CD4-positive, alpha-beta memory T cell (primary cell): ENCODE measurements at regions not wholly inside any gene's neighbourhood (a gene's known extent, or its start where the extent isn't known, plus 50 kb on each side); places are given as distances from the start of the nearest gene placed in this dataset.
"Not testable (repeated sequence)": the region's sequence is repeated elsewhere in the genome, so short reads cannot be mapped to it uniquely, and the experiment has no call there.

Experiments
- CTCF ChIA-PET: fragments of 350-600 bp; sonication (Branson Sonifier 250); formaldehyde crosslinking; loops from one replicate; lab custom pipeline; 2021; ENCODE audit warnings: inconsistent platforms; ENCODE audit not compliant: partially characterized antibody; lab: Charles Lee
- POLR2A ChIA-PET: fragments of 350-600 bp; sonication (Branson Sonifier 250); formaldehyde crosslinking; loops from one replicate; lab custom pipeline; 2021; ENCODE audit not compliant: partially characterized antibody; lab: Charles Lee
- DNase-seq, 5 donors: peaks; one replicate each; pipeline versions ENCODE4 v3.0.0 to v3.0.0-alpha.2; 2020 to 2022; ENCODE audit warnings: mixed read lengths in 1 of 5
- H3K27ac ChIP-seq: one replicate; pipeline ENCODE4 v1.7.0; 2013; ENCODE audit warnings: low read depth, low read length
- H3K27me3 ChIP-seq: 2 replicates; pipeline ENCODE4 v1.7.0; 2013; ENCODE audit warnings: mild to moderate bottlenecking, low read length, moderate library complexity; ENCODE audit not compliant: insufficient read depth
- H3K36me3 ChIP-seq: 2 replicates; pipeline ENCODE4 v1.7.0; 2013; ENCODE audit warnings: mild to moderate bottlenecking, low read length, moderate library complexity; ENCODE audit not compliant: insufficient read depth
- H3K4me1 ChIP-seq: 2 replicates; pipeline ENCODE4 v1.7.0; 2013; ENCODE audit warnings: mild to moderate bottlenecking, low read length, moderate library complexity; ENCODE audit not compliant: insufficient read depth
- H3K4me3 ChIP-seq, 2 donors: one replicate each; pipeline ENCODE4 v1.7.0; 2013; ENCODE audit warnings: low read length in 2 of 2, mild to moderate bottlenecking in 1 of 2
- H3K9me3 ChIP-seq, 2 donors: one replicate each; pipeline ENCODE4 v1.7.0; 2013; ENCODE audit warnings: low read length in 2 of 2, control low read depth in 1 of 2; ENCODE audit not compliant: control insufficient read depth in 1 of 2
- H3K27ac Mint-ChIP-seq, 7 donors: one replicate each; pipeline ENCODE4 v1.8.0; 2020 to 2021; ENCODE audit warnings: mixed read lengths in 7 of 7, mild to moderate bottlenecking in 6 of 7, inconsistent platforms in 3 of 7, moderate library complexity in 3 of 7
- H3K27me3 Mint-ChIP-seq, 2 donors: one replicate each; pipeline ENCODE4 v1.8.0; 2020 to 2021; ENCODE audit warnings: mixed read lengths in 2 of 2
- H3K36me3 Mint-ChIP-seq, 2 donors: one replicate each; pipeline ENCODE4 v1.8.0; 2020 to 2021; ENCODE audit warnings: mixed read lengths in 2 of 2, inconsistent platforms in 1 of 2, mild to moderate bottlenecking in 1 of 2
- H3K4me1 Mint-ChIP-seq, 4 donors: one replicate each; pipeline ENCODE4 v1.8.0; 2020 to 2021; ENCODE audit warnings: mixed read lengths in 4 of 4, mild to moderate bottlenecking in 1 of 4
- H3K4me3 Mint-ChIP-seq, 8 donors: one replicate each; pipeline ENCODE4 v1.8.0; 2020 to 2021; ENCODE audit warnings: mixed read lengths in 8 of 8, mild to moderate bottlenecking in 7 of 8, moderate library complexity in 6 of 8, inconsistent platforms in 3 of 8
- H3K9me3 Mint-ChIP-seq, 8 donors: one replicate each; pipeline ENCODE4 v1.8.0; 2020 to 2021; ENCODE audit warnings: mixed read lengths in 8 of 8, mild to moderate bottlenecking in 5 of 8, inconsistent platforms in 3 of 8, moderate library complexity in 1 of 8
- intact Hi-C: fragments of 100-400 bp; cut with micrococcal nuclease; formaldehyde crosslinking; loops from one replicate; pipeline ENCODE4 v1.15.1; 2023

- H3K4me1 Mint-ChIP-seq, DNase-seq, intact Hi-C loops, H3K27me3 ChIP-seq, H3K4me1 ChIP-seq, H3K36me3 Mint-ChIP-seq, H3K27ac Mint-ChIP-seq, H3K4me3 ChIP-seq, H3K9me3 ChIP-seq, POLR2A ChIA-PET, H3K27me3 Mint-ChIP-seq, CTCF ChIA-PET, H3K4me3 Mint-ChIP-seq, H3K27ac ChIP-seq, H3K36me3 ChIP-seq: not testable (repeated sequence)
- peaks cover 4 to 45% (median 26%) of the 10 kb centered on the region in 8 donors for H3K9me3 Mint-ChIP-seq
Observed at GRCh38 chr13:65675383-65675782, 1554.8 kb downstream of the PCDH9 start.

GRCh38 chr13:65670014-65670625 lies 1560.0 kb downstream of the PCDH9 start:
- ChIA-PET POLR2A (no interaction called here), CTCF (no interaction called here)
- H3K27ac ChIP-seq: no peak overlapping the region
- no peaks in the 10 kb centered on the region for H3K4me1 ChIP-seq
- H3K4me3 Mint-ChIP-seq: no peak overlapping the region
- H3K4me3 ChIP-seq: no peak overlapping the region
- no peaks in the 10 kb centered on the region for H3K36me3 ChIP-seq
- peaks cover 4 to 47% (median 29%) of the 10 kb centered on the region in 8 donors for H3K9me3 Mint-ChIP-seq
- intact Hi-C loops: no loop called here
- no peaks in the 10 kb centered on the region for H3K36me3 Mint-ChIP-seq
- no peaks in the 10 kb centered on the region for H3K27me3 Mint-ChIP-seq
- H3K27me3 ChIP-seq: no peaks in the 10 kb centered on the region
- H3K4me1 Mint-ChIP-seq: no peaks in the 10 kb centered on the region
- no peak overlapping the region for H3K27ac Mint-ChIP-seq
- H3K9me3 ChIP-seq: no peaks in the 10 kb centered on the region
- no peak for DNase-seq

GRCh38 chr13:65660731-65661130 lies 1569.4 kb downstream of the PCDH9 start:
- no peaks in the 10 kb centered on the region for H3K27me3 ChIP-seq
- no peak overlapping the region for H3K27ac ChIP-seq
- ChIA-PET CTCF (no interaction called here), POLR2A (no interaction called here)
- no peaks in the 10 kb centered on the region for H3K9me3 ChIP-seq
- intact Hi-C loops: no loop called here
- Mint-ChIP-seq H3K4me1 (no peaks in the 10 kb centered on the region), H3K36me3 (no peaks in the 10 kb centered on the region), H3K27me3 (no peaks in the 10 kb centered on the region), H3K27ac (no peak overlapping the region), H3K4me3 (no peak overlapping the region), H3K9me3 (peaks cover 0 to 22% (median 9%) of the 10 kb centered on the region in 8 donors)
- DNase-seq: no peak
- H3K4me3 ChIP-seq: no peak overlapping the region
- no peaks in the 10 kb centered on the region for H3K4me1 ChIP-seq
- no peaks in the 10 kb centered on the region for H3K36me3 ChIP-seq

GRCh38 chr13:65656740-65657329 lies 1573.3 kb downstream of the PCDH9 start:
- no peaks in the 10 kb centered on the region for H3K4me1 Mint-ChIP-seq
- no peak overlapping the region for H3K4me3 ChIP-seq
- intact Hi-C loops: no loop called here
- ChIA-PET CTCF (no interaction called here), POLR2A (no interaction called here)
- no peak overlapping the region for H3K27ac ChIP-seq
- H3K4me1 ChIP-seq: no peaks in the 10 kb centered on the region
- DNase-seq: no peak
- H3K4me3 Mint-ChIP-seq: no peak overlapping the region
- H3K9me3 Mint-ChIP-seq: peaks cover 0 to 9% (median 3%) of the 10 kb centered on the region in 8 donors
- no peaks in the 10 kb centered on the region for H3K9me3 ChIP-seq
- H3K36me3 Mint-ChIP-seq: no peaks in the 10 kb centered on the region
- H3K27ac Mint-ChIP-seq: no peak overlapping the region
- H3K27me3 Mint-ChIP-seq: no peaks in the 10 kb centered on the region
- no peaks in the 10 kb centered on the region for H3K36me3 ChIP-seq
- no peaks in the 10 kb centered on the region for H3K27me3 ChIP-seq

- intact Hi-C loops: no loop called here
- no peaks in the 10 kb centered on the region for H3K27me3 Mint-ChIP-seq
- no peak overlapping the region for H3K27ac ChIP-seq
- H3K27ac Mint-ChIP-seq: no peak overlapping the region
- peaks cover 0 to 11% (median 3%) of the 10 kb centered on the region in 8 donors for H3K9me3 Mint-ChIP-seq
- H3K4me1 ChIP-seq: no peaks in the 10 kb centered on the region
- H3K4me3 Mint-ChIP-seq: no peak overlapping the region
- no peak overlapping the region for H3K4me3 ChIP-seq
- no peaks in the 10 kb centered on the region for H3K27me3 ChIP-seq
- H3K36me3 ChIP-seq: no peaks in the 10 kb centered on the region
- no peak for DNase-seq
- no peaks in the 10 kb centered on the region for H3K36me3 Mint-ChIP-seq
- ChIA-PET CTCF (no interaction called here), POLR2A (no interaction called here)
- H3K4me1 Mint-ChIP-seq: no peaks in the 10 kb centered on the region
- H3K9me3 ChIP-seq: no peaks in the 10 kb centered on the region
Observed at GRCh38 chr13:65653613-65654012, 1576.5 kb downstream of the PCDH9 start.

GRCh38 chr13:65650321-65650720 lies 1579.8 kb downstream of the PCDH9 start:
- Histone ChIP-seq H3K4me1 (no peaks in the 10 kb centered on the region), H3K9me3 (no peaks in the 10 kb centered on the region), H3K27me3 (no peaks in the 10 kb centered on the region), H3K36me3 (no peaks in the 10 kb centered on the region), H3K4me3 (no peak overlapping the region), H3K27ac (no peak overlapping the region)
- Mint-ChIP-seq H3K27me3 (no peaks in the 10 kb centered on the region), H3K4me1 (no peaks in the 10 kb centered on the region), H3K4me3 (no peak overlapping the region), H3K27ac (no peak overlapping the region), H3K9me3 (peaks cover 0 to 8% (median 4%) of the 10 kb centered on the region in 8 donors), H3K36me3 (no peaks in the 10 kb centered on the region)
- DNase-seq: no peak
- POLR2A ChIA-PET: no interaction called here
- CTCF ChIA-PET: no interaction called here
- intact Hi-C loops: no loop called here

- Histone ChIP-seq H3K4me3 (no peak overlapping the region), H3K9me3 (no peaks in the 10 kb centered on the region), H3K27me3 (no peaks in the 10 kb centered on the region), H3K36me3 (no peaks in the 10 kb centered on the region), H3K4me1 (no peaks in the 10 kb centered on the region), H3K27ac (no peak overlapping the region)
- Mint-ChIP-seq H3K36me3 (no peaks in the 10 kb centered on the region), H3K27ac (no peak overlapping the region), H3K9me3 (peaks cover 0 to 22% (median 9%) of the 10 kb centered on the region in 8 donors), H3K4me3 (no peak overlapping the region), H3K4me1 (no peaks in the 10 kb centered on the region), H3K27me3 (no peaks in the 10 kb centered on the region)
- CTCF ChIA-PET: no interaction called here
- intact Hi-C loops: no loop called here
- DNase-seq: no peak
- POLR2A ChIA-PET: no interaction called here
Observed at GRCh38 chr13:65642996-65643395, 1587.1 kb downstream of the PCDH9 start.
